ENCODE measurements at regions not wholly inside any gene's neighbourhood (a gene's known extent, or its start where the extent isn't known, plus 50 kb on each side); places are given as distances from the start of the nearest gene placed in this dataset.

- TF ChIP-seq CTCF (conservative IDR thresholded peaks at IDR 0.05 in 1 of 2, IDR thresholded peaks at IDR 0.05 in 1 of 2; ENCODE audit: low read depth in 1 of 2, low read length in 2 of 2) (no peak), EZH2 (IDR thresholded peaks at IDR 0.05; ENCODE audit: low read length, missing control alignments) (no peak)
Observed at GRCh38 chr2:236393581-236393980, 129.4 kb upstream of the ASB18 start.

Measured in fibroblast of lung (primary cell).